IMR-90 (cell line): ENCODE measurements at regions not wholly inside any gene's neighbourhood (a gene's known extent, or its start where the extent isn't known, plus 50 kb on each side); places are given as distances from the start of the nearest gene placed in this dataset.

ENCODE experiments used
- ATAC-seq: fragments of 200-7000 bp; cut with Tn5 transposase; 2 replicates; pipeline ENCODE4 v1.9.1; 2020; ENCODE audit warnings: low read depth, mild to moderate bottlenecking, moderate library complexity
- BruUV-seq: library from RNA; stranded (reverse); fragments of 400-500 nt; replicated peaks from 2 replicates; lab custom pipeline; 2021; lab: Mats Ljungman, UMichigan
- CTCF ChIA-PET: fragments of 300-600 bp; formaldehyde crosslinking; extraction: SDS; loops from one replicate; lab custom pipeline; 2021; ENCODE audit warnings: antibody characterized with exemption; lab: Yijun Ruan, JAX
- POLR2A ChIA-PET: fragments of 300-600 bp; sonication (Branson Sonifier 250); formaldehyde crosslinking; loops from one replicate; lab custom pipeline; 2022; ENCODE audit warnings: antibody characterized with exemption; ENCODE audit not compliant: unreplicated experiment; lab: Charles Lee
- DNase-seq: peaks from one replicate; pipeline ENCODE4 v3.0.0; 2013
- H2AFZ ChIP-seq: replicated peaks from 2 replicates; pipeline ENCODE3; 2013; ENCODE audit warnings: low read length, mild to moderate bottlenecking; ENCODE audit not compliant: poor library complexity
- H2AK5ac ChIP-seq: 2 replicates; pipeline ENCODE4 v1.6.1; 2013; ENCODE audit warnings: low read depth, low read length, inconsistent platforms
- H2AK9ac ChIP-seq: replicated peaks from 2 replicates; pipeline ENCODE3; 2013; ENCODE audit warnings: mild to moderate bottlenecking, low read depth, low read length, moderate library complexity; ENCODE audit not compliant: poor library complexity
- H2BK120ac ChIP-seq: 2 replicates; pipeline ENCODE4 v1.6.1; 2013; ENCODE audit warnings: low read depth, low read length, inconsistent platforms
- H2BK15ac ChIP-seq: 3 replicates; pipeline ENCODE4 v1.6.1; 2013; ENCODE audit warnings: low read depth, low read length, inconsistent platforms
- H2BK20ac ChIP-seq: 2 replicates; pipeline ENCODE4 v1.6.1; 2013; ENCODE audit warnings: low read depth, mild to moderate bottlenecking, inconsistent platforms, low read length, moderate library complexity
- H2BK5ac ChIP-seq: 2 replicates; pipeline ENCODE4 v1.6.1; 2013; ENCODE audit warnings: mild to moderate bottlenecking, low read depth, low read length, inconsistent platforms; ENCODE audit not compliant: poor library complexity, severe bottlenecking
- H3K14ac ChIP-seq: replicated peaks from 2 replicates; pipeline ENCODE4 v1.6.1; 2013; ENCODE audit warnings: low read depth, low read length, inconsistent platforms
- H3K18ac ChIP-seq: 2 replicates; pipeline ENCODE4 v1.6.1; 2013; ENCODE audit warnings: low read depth, low read length, control low read depth
- H3K23ac ChIP-seq: 2 replicates; pipeline ENCODE4 v1.6.1; 2013; ENCODE audit warnings: low read depth, low read length, inconsistent platforms
- H3K27ac ChIP-seq: 2 replicates; pipeline ENCODE4 v1.5.1; 2013; ENCODE audit warnings: mild to moderate bottlenecking, control low read depth, low read length; ENCODE audit not compliant: insufficient read depth
- H3K27me3 ChIP-seq: 2 replicates; pipeline ENCODE4 v1.6.1; 2013; ENCODE audit warnings: low read length; ENCODE audit not compliant: control insufficient read depth, insufficient read depth
- H3K36me3 ChIP-seq: 2 replicates; pipeline ENCODE4 v1.6.1; 2013; ENCODE audit warnings: low read length, mixed read lengths; ENCODE audit not compliant: control insufficient read depth, insufficient read depth
- H3K4ac ChIP-seq: 2 replicates; pipeline ENCODE4 v1.6.1; 2013; ENCODE audit warnings: low read depth, low read length, inconsistent platforms
- H3K4me1 ChIP-seq: 2 replicates; pipeline ENCODE4 v1.6.1; 2013; ENCODE audit warnings: low read length, mixed read lengths; ENCODE audit not compliant: control insufficient read depth, insufficient read depth
- H3K4me2 ChIP-seq: 2 replicates; pipeline ENCODE4 v1.6.1; 2013; ENCODE audit warnings: low read depth, mild to moderate bottlenecking, control low read depth, low read length, moderate library complexity
- H3K4me3 ChIP-seq: 2 replicates; pipeline ENCODE4 v1.5.1; 2013; ENCODE audit warnings: low read depth, mild to moderate bottlenecking, control low read depth, low read length, moderate library complexity; ENCODE audit not compliant: insufficient read depth
- H3K56ac ChIP-seq: 2 replicates; pipeline ENCODE4 v1.6.1; 2013; ENCODE audit warnings: low read length, inconsistent platforms; ENCODE audit not compliant: insufficient read depth; ENCODE audit errors: extremely low read depth
- H3K79me1 ChIP-seq, 2 experiments: 2 replicates each; pipeline ENCODE4 v1.6.1; 2013; ENCODE audit warnings: low read length in 2 of 2, inconsistent platforms in 1 of 2, low read depth in 1 of 2
- H3K9ac ChIP-seq: 2 replicates; pipeline ENCODE4 v1.6.1; 2013; ENCODE audit warnings: low read depth, low read length, control low read depth
- H3K9me1 ChIP-seq: 2 replicates; pipeline ENCODE4 v1.6.1; 2013; ENCODE audit warnings: low read length, inconsistent platforms; ENCODE audit not compliant: insufficient read depth
- H3K9me3 ChIP-seq: 2 replicates; pipeline ENCODE4 v1.6.1; 2013; ENCODE audit warnings: low read length; ENCODE audit not compliant: control insufficient read depth, insufficient read depth
- H4K20me1 ChIP-seq: 2 replicates; pipeline ENCODE4 v1.6.1; 2013; ENCODE audit warnings: low read length, inconsistent platforms; ENCODE audit not compliant: insufficient read depth
- H4K5ac ChIP-seq: 2 replicates; pipeline ENCODE4 v1.6.1; 2013; ENCODE audit warnings: mild to moderate bottlenecking, low read depth, low read length, control low read depth
- H4K8ac ChIP-seq, 2 experiments: 2 replicates each; pipeline ENCODE4 v1.6.1; 2013; ENCODE audit warnings: low read depth in 2 of 2, low read length in 2 of 2, control low read depth in 1 of 2, inconsistent platforms in 1 of 2
- H4K91ac ChIP-seq: 2 replicates; pipeline ENCODE4 v1.6.1; 2013; ENCODE audit warnings: low read depth, low read length, inconsistent platforms; ENCODE audit not compliant: insufficient read depth
- BHLHE40 ChIP-seq: fragments of 150-350 bp; IDR thresholded peaks from 2 replicates; pipeline ENCODE4 v1.6.1; 2016; ENCODE audit warnings: mild to moderate bottlenecking, low read depth, low read length
- CEBPB ChIP-seq: IDR thresholded peaks from 2 replicates; pipeline ENCODE4 v1.6.1; 2012; ENCODE audit warnings: low read depth, low read length, improper control_type of control experiment
- CHD1 ChIP-seq: IDR thresholded peaks from 2 replicates; pipeline ENCODE4 v1.6.1; 2012; ENCODE audit warnings: low read depth, low read length, improper control_type of control experiment
- MAFK ChIP-seq: IDR thresholded peaks from 2 replicates; pipeline ENCODE4 v1.6.1; 2012; ENCODE audit warnings: low read depth, low read length, improper control_type of control experiment
- MXI1 ChIP-seq: IDR thresholded peaks from 2 replicates; pipeline ENCODE4 v1.6.1; 2012; ENCODE audit warnings: low read depth, mild to moderate bottlenecking, low read length, moderate library complexity, borderline replicate concordance
- NFE2L2 ChIP-seq: fragments of 150-350 bp; IDR thresholded peaks from 2 replicates; pipeline ENCODE4 v1.6.1; 2016; ENCODE audit warnings: low read depth, mild to moderate bottlenecking, low read length
- RCOR1 ChIP-seq: IDR thresholded peaks from 2 replicates; pipeline ENCODE4 v1.6.1; 2012; ENCODE audit warnings: mild to moderate bottlenecking, low read length, improper control_type of control experiment; ENCODE audit not compliant: insufficient replicate concordance
- RFX5 ChIP-seq: IDR thresholded peaks from 2 replicates; pipeline ENCODE4 v1.8.0; 2012; ENCODE audit warnings: low read depth, mild to moderate bottlenecking, low read length, moderate library complexity
- SMC3 ChIP-seq: fragments of 150-350 bp; IDR thresholded peaks from 2 replicates; pipeline ENCODE4 v1.6.1; 2016; ENCODE audit warnings: low read depth, mild to moderate bottlenecking, antibody characterized with exemption, low read length, moderate library complexity
- WGBS, 2 experiments: methylation state at CpG; one replicate each; pipeline versions ENCODE4 v1.1.5 to v1.1.7; 2013; ENCODE audit warnings: missing lambda C conversion rate in 2 of 2; ENCODE audit not compliant: insufficient read length in 1 of 2; ENCODE audit errors: extremely low coverage in 2 of 2; 5-methylcytosine and 5-hydroxymethylcytosine counted together
- dilution Hi-C: fragments of 300-500 bp; cut with HindIII; formaldehyde crosslinking; loops from one replicate; pipeline ENCODE4 v1.14.3; 2018; ENCODE audit warnings: low sequenced_read_pairs; ENCODE audit not compliant: unreplicated experiment
- in situ Hi-C: fragments of 300-500 bp; cut with MboI; formaldehyde crosslinking; loops from 3 replicates; pipeline ENCODE4 v1.14.3; 2019; ENCODE audit warnings: low sequenced_read_pairs, inconsistent platforms, mixed read lengths
- intact Hi-C: fragments of 100-400 bp; cut with micrococcal nuclease; formaldehyde crosslinking; loops from 2 replicates; pipeline ENCODE4 v1.10.0; 2022
- TF ChIP-seq, protein P1 (sequence below): conservative IDR thresholded peaks from 2 replicates; pipeline ENCODE4 v1.5.1; 2012; ENCODE audit warnings: mild to moderate bottlenecking, low read depth, low read length, improper control_type of control experiment
- TF ChIP-seq, protein P2 (sequence below): fragments of 150-350 bp; IDR thresholded peaks from 2 replicates; pipeline ENCODE4 v1.6.1; 2017; ENCODE audit warnings: mild to moderate bottlenecking, antibody characterized with exemption, low read length, low read depth
- TF ChIP-seq, protein P3 (sequence below): fragments of 150-350 bp; IDR thresholded peaks from 2 replicates; pipeline ENCODE4 v1.6.1; 2016; ENCODE audit warnings: low read depth, mild to moderate bottlenecking, low read length, moderate library complexity, borderline replicate concordance

- in situ Hi-C loops: no loop called here
- ChIA-PET POLR2A (no interaction called here), CTCF (interaction anchor here (0.7 kb wide), 1 partner anchor 70 kb away, joined by 3 read pairs; no protein-coding TSS in a partner anchor)
- no peak overlapping the region for H2BK120ac ChIP-seq
- no peaks in the 10 kb centered on the region for H3K27me3 ChIP-seq
- no peak overlapping the region for H2BK15ac ChIP-seq
- WGBS, 2 experiments: no CpG with 5 or more reads among the region's 2 CpGs
- no peak overlapping the region for H3K4me2 ChIP-seq
- H3K4ac ChIP-seq: no peak overlapping the region
- H3K14ac ChIP-seq: no peak overlapping the region
- H3K9me1 ChIP-seq: no peaks in the 10 kb centered on the region
- no peak overlapping the region for H3K23ac ChIP-seq
- no peak overlapping the region for H2AFZ ChIP-seq
- H3K4me1 ChIP-seq: no peaks in the 10 kb centered on the region
- H2BK20ac ChIP-seq: no peak overlapping the region
- no peak overlapping the region for H2AK9ac ChIP-seq
- DNase-seq: no peak
- ATAC-seq: no peak
- no peak overlapping the region for H3K18ac ChIP-seq
- H3K9me3 ChIP-seq: 0 out of 2 replicates have a peak, but pooled peaks cover 3% of the 10 kb centered on the region
- H3K9ac ChIP-seq: no peak overlapping the region
- no peak overlapping the region for H4K91ac ChIP-seq
- no TSS peak for BruUV-seq
- H3K36me3 ChIP-seq: no peaks in the 10 kb centered on the region
- H2BK5ac ChIP-seq: no peak overlapping the region
- intact Hi-C loops: no loop called here
- H4K8ac ChIP-seq: no peak overlapping the region
- H4K5ac ChIP-seq: no peak overlapping the region
- no peak for TF ChIP-seq CEBPB
- TF ChIP-seq RFX5: no peak
- TF ChIP-seq, protein P1, sequence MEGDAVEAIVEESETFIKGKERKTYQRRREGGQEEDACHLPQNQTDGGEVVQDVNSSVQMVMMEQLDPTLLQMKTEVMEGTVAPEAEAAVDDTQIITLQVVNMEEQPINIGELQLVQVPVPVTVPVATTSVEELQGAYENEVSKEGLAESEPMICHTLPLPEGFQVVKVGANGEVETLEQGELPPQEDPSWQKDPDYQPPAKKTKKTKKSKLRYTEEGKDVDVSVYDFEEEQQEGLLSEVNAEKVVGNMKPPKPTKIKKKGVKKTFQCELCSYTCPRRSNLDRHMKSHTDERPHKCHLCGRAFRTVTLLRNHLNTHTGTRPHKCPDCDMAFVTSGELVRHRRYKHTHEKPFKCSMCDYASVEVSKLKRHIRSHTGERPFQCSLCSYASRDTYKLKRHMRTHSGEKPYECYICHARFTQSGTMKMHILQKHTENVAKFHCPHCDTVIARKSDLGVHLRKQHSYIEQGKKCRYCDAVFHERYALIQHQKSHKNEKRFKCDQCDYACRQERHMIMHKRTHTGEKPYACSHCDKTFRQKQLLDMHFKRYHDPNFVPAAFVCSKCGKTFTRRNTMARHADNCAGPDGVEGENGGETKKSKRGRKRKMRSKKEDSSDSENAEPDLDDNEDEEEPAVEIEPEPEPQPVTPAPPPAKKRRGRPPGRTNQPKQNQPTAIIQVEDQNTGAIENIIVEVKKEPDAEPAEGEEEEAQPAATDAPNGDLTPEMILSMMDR: no peak
- no peak for TF ChIP-seq NFE2L2
- TF ChIP-seq SMC3: no peak
- TF ChIP-seq RCOR1: no peak
- TF ChIP-seq BHLHE40: no peak
- TF ChIP-seq CHD1: no peak
- no peak for TF ChIP-seq MXI1
- TF ChIP-seq, protein P2, sequence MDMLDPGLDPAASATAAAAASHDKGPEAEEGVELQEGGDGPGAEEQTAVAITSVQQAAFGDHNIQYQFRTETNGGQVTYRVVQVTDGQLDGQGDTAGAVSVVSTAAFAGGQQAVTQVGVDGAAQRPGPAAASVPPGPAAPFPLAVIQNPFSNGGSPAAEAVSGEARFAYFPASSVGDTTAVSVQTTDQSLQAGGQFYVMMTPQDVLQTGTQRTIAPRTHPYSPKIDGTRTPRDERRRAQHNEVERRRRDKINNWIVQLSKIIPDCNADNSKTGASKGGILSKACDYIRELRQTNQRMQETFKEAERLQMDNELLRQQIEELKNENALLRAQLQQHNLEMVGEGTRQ: no peak
- TF ChIP-seq, protein P3, sequence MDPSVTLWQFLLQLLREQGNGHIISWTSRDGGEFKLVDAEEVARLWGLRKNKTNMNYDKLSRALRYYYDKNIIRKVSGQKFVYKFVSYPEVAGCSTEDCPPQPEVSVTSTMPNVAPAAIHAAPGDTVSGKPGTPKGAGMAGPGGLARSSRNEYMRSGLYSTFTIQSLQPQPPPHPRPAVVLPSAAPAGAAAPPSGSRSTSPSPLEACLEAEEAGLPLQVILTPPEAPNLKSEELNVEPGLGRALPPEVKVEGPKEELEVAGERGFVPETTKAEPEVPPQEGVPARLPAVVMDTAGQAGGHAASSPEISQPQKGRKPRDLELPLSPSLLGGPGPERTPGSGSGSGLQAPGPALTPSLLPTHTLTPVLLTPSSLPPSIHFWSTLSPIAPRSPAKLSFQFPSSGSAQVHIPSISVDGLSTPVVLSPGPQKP: no peak
- no peak for TF ChIP-seq MAFK
- dilution Hi-C loops: no loop called here
- H3K56ac ChIP-seq: no peak overlapping the region
- no peak overlapping the region for H2AK5ac ChIP-seq
- H4K20me1 ChIP-seq: no peaks in the 10 kb centered on the region
- no peak overlapping the region for H3K27ac ChIP-seq
- no peaks in the 10 kb centered on the region for H3K79me1 ChIP-seq
- H3K4me3 ChIP-seq: no peak overlapping the region
Observed at GRCh38 chr1:189987509-189987908, 490.2 kb downstream of the BRINP3 start.
